ENCODE measurements at regions not wholly inside any gene's neighbourhood (a gene's known extent, or its start where the extent isn't known, plus 50 kb on each side); places are given as distances from the start of the nearest gene placed in this dataset.

GRCh38 chr5:159749146-159749545 is 167.1 kb upstream of the ADRA1B start:
- TF ChIP-seq POLR2AphosphoS5 (IDR thresholded peaks at IDR 0.05) (no peak), CTCF (IDR thresholded peaks at IDR 0.05) (no peak)
